Stimulated activated CD4-positive, alpha-beta T cell treated with anti-CD3 and anti-CD28 coated beads, TNF-alpha, amount 100 ng/mL, for 48 hours (primary cell): ENCODE measurements at regions not wholly inside any gene's neighbourhood (a gene's known extent, or its start where the extent isn't known, plus 50 kb on each side); places are given as distances from the start of the nearest gene placed in this dataset.

Source experiments
- DNase-seq, 3 donors: peaks; one replicate each; pipeline ENCODE4 v3.0.0-alpha.2; 2020; ENCODE audit warnings: low read depth in 3 of 3

DNA sequence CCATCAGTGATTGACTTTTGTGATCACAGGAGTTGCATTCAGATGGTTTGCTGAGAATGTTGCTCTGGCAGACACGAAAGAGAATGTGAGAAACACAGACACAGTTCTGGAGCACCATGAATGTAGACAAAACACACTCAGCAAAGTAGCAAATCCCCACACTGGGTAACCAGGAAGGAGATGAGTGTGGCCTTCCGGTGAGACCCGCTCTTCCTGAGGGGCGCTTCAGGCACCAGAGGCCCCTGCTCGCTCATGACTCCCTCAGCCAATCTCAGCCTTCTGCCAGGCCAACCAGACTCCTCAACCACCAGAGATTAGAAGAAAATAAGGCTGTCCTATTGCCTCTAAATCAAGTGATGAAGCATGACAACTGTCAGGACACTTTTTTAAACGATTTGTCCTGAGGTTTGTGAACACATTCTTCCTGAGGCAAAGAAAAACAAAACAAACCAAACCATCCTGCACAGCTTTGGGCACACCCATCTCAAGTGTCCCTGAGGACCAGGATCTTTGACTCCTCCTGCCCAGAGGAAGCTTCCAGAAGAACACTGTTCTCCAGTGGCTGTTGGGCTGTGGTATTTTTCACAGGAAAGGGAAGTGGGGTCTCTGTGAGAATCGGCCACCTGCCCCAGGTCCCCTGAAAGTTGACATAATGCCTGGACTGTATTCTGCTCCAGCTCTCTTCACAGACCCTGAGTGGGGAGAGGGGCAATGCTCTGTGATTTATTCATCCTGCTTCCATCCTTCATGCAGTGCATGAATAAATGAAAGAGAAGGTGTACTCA is 152.8 kb downstream of the BCL11A start:
- no peak for DNase-seq

DNA sequence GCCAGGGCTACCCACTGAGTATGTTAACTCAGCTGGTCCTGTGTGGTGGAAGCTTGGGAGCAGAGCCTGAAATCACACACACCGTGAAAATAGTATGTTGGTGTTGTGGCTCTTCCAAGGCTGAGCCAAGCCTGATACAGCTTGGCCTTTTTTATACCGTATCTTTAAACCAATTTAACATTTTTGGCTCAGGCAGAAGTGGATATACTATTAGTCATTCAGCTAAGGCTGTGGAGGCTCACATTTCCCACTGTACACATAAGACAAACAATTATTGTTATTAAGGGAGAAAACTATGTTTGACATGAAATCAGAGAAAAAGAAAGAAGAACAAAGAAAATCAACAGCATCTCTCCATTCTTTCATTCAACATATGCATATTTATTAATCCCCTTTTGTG is 159.0 kb downstream of the BCL11A start:
- no peak for DNase-seq

DNA sequence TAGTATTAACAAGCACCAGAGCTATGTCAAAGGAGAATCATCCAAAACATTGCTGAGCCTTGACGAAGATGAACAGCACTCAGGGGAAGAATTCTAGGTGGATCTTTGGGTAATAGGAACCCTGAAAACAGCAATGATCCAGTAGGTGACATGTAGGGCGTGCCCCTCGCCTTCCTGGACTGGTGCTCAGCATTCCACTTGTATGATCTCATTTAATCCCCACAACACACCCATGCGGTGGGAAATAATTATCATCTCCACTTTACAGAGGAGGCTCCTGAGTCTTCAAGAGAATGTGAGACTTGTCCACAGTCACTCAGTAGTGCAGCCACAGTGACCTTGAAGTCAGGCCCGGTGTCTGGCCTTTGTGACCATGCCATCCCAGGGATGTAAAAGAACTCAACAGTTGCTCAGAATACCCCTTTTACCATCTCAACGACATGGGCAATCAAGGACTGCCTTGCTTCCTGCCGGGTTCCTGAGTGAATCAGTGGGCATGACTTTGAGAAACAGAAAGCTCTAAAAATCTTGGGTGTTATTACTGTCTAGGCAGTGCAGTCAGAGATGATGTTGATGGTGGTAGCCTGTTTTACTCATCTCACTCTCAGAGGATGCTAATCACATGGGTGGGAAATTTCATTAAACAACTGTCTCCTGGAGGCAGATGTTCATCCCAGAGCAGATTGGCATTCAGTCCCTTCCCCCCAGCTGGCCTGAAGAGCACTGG is 161.6 kb downstream of the BCL11A start:
- DNase-seq, result no peak

DNA sequence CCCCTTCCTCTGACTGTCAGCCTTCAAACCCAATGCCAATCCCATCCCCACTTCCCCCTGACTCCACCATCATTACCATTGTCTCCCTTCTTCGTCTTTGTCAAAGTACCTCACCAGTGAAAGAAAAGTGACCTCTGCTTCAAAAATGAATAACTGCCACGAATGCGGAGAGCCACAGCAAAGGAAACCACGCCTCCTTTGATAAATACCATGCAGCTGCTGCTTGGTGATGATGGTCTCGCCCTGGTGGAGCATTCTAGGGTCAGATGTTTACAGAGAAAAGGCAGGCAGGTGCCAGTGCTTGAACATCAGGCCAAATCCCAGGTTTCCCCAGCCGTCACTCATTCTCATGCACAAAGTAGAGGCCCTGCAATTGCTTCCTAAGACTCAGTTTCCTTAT is 162.2 kb downstream of the BCL11A start:
- DNase-seq, result no peak

DNA sequence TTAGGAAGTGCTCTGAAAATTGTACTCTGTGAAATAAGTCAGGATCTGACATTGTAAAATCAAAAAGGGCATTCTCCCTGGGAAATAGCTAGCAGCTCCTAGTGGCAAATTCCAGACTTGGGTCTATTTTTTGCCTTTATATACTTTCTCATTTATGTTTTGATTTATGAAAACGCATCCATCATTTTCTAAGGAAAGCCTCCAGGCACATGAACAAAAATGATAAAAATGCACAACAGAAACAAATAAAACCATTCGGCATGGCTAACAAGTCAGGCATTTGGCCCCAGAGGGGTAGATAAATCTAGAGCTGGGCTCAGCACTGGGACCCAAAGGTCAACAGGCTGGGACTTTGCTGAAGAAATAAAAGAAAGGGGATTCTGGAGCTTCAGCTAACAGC is 167.0 kb downstream of the BCL11A start:
- DNase-seq, result no peak

DNA sequence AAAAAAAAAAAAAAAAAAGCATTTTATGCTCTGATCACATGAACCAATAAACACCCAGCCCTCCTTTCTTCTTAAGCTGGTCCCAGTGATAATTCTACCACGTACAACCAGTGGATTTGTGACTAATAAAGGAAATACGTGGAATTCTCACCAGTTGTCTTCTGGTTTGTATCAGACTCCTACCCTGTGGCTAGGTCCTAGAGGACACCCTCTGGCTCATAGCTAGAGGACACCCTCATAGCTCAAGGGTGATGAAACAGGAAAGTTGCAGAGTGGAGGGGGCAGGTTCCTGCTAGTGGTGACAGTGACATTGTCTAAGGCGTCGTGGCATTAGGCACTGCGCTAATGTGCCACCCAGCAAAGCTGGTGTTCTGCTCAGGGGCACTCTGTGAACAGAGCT is 167.8 kb downstream of the BCL11A start:
- no peak for DNase-seq

DNA sequence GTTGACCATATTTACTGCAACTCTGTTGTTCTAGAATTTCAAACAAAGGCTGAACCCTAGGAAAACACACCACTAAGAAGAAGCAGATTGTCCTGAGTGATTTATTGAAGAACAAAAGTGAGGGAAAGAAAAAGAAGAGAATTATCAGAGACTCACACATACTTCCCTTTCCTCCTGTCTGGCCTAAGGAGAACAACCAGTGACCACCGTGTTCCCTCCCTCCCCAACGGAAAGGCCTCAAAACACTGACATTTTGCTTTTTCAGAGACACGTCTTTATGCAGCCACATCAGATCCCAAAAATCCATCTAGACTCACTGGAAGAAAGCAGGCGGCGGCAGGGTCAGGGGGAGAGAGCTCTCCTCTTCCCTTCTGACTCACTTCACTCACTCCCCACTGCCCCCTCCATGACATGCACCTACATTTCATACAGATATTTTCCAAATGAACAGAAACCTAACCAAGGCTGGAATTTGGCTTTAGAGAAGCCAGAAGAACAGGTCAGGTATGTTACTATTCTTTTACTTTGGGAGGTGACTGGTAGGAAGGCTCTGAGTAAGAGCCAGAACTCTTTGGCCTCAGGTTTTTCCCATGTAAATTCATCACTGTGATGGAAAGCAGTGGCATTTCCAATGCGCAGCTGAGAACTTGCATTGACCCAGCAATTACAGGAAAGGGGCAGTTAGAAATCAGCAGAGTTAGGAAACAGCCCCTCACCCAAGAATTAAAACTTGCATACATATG is 169.9 kb downstream of the BCL11A start:
- no peak for DNase-seq

DNA sequence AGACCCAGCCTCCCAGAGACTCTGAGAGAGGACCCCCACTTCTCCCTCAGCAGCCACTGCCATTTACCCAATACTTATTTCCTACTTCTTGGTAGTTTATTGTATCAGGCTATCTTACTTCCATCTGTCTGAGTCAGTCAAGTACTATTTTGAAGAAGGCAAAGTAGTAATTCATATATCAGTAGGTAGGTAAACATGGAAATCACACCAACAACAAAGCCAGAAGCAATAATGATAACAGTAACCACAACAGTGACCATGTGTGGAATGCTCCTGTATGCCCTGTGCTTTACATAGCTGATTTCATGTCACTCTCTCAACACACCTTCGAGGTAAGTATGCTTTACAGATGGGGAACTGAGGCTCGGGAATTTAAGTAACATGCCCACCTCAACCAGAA is 173.0 kb downstream of the BCL11A start:
- DNase-seq, result no peak

DNA sequence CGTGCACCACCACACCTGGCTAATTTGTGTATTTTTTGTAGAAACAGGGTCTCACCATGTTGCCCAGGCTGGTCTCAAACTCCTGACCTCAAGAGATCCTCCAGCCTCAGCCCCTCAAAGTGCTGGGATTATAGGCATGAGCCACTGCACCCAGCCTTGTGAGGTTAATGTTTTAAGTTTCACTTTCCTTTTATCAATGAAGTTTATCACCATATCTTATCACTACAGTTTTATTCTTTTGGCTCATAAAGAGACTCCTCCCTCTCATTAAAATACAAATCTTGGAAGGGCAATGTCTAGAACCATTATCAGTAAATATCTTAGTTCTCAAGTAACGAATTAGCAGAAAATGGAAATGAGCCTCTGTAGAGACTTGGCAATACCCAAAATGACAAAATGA is 173.8 kb downstream of the BCL11A start:
- DNase-seq, result no peak

DNA sequence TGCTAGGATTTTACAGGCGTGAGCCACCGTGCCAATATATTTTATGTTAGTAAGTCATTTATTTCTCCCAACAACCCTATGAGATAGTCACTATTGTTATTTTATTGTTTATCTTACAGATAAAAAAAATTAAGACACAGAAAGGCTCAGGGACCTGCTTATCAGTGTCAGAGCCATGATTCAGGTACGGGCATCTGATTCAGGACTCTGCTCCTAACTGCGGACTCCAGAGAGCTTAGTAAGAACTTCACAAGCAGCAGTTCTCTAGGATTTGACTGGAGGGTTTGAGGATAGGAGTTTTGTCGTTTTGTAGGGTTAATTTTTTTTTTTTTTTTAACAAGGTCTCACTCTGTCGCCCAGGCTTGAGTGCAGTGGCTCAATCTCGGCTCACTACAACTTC is 174.2 kb downstream of the BCL11A start:
- no peak for DNase-seq

DNA sequence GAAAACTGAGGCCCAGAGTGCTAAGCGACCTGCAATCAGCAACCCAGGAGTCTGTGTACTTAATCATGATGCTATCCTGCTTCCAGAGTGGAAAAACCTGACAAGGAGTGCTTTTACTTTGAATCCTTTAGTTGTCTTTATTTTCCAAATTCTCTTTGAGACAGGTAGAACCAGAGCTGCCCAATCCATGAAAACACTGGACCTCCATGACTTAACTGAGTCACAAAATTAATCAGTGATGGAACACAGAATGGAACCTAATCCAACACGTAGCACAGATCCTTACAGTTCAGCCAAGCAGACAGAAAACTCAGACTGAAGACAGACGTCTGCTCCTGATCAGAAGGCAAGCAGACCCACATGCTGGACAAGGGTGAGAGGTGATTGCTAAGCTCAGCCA is 175.6 kb downstream of the BCL11A start:
- no peak for DNase-seq

DNA sequence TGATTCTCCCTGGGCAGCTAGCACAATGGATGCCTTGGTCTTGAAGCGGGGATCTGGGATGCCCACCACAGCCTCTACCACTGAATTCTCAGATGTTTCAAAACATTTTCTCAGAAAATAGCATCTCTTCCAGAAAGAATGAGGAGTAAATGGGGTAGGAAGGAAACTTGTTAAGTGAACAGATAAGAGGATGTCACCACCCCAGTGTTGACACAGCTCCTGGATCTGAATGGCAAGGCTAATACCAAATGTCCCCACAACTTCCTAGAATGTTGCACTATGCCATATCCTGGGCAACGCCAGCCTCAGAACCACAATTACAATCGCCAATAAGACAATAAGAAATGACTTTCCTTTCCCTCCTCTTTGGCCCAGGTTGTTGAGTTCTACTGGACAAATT is 177.2 kb downstream of the BCL11A start:
- DNase-seq, result no peak

DNA sequence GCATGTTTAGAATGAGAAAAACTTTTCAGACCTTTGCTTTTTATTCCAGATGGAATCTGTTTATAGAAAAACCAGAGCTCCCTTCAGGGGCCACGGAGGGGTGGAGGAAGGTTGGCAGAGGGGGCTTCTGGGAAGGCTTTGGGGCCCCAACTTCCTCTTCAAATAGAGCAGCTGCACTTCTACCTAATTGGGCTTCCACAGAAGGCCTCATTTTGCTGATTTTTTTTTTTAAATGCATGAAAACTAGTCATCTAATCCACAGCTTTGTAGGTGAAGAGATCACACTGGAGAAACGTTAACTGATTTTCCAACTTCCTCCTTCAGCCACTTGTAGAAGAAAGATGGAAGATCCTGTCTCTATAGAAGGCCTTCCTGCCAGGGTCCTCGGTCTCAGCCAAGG is 181.8 kb downstream of the BCL11A start:
- DNase-seq, result no peak

DNA sequence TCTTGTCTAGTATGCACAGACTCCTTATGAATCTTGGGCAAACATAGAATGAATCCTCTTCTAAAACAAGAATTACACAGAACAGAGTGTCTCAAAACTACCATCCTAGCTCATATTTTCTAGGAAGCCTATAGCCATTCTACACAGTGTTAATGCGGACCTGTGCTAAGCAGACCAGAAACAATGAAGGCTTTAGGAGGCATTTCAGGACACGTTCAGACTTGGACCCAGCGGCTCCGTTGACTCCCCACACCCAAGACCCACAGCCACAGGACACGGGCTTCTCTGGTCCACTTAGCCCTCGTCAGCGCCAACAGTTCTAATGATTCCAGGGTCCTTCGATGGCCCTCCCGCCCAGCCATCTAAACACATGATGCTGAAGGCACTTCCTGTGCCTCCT is 182.2 kb downstream of the BCL11A start:
- no peak for DNase-seq

DNA sequence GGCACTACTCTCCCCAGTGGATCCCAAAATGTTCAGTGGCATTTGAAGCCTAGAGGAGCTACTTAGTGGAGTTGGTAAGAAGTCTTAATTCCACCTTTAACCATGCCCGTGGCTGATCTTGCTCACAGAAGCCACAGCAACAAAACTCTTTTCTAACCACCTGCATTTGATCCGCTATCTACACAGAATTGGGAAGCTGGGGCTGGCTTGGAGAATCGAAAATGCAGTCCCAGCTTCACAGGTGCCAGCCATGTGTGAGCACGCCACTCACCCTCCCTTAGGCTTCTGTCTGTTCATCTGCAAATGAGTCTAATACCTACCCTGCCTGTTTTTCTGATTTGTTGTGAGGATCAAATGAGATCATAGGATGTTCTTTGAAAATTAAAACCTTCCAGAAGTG is 182.6 kb downstream of the BCL11A start:
- no peak for DNase-seq

DNA sequence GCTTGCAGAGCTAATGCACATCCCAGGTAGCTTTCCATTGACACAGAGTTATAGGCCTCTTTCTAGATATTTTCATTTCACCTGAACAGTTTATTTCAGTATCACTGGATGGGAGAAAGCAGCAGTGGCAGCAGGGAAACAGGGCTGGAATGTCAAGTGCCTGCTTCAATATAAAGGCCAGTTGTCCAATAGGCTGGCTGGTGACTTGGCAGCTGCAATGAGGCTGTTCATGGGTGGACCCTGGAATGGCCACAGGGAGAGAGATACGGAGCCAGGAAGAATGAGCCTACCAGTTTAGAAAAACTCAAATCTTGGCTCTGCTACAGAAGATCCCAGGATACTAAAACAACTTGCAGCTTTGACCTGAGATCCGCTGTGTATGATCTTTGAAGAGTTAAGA is 185.0 kb downstream of the BCL11A start:
- DNase-seq, result no peak

DNA sequence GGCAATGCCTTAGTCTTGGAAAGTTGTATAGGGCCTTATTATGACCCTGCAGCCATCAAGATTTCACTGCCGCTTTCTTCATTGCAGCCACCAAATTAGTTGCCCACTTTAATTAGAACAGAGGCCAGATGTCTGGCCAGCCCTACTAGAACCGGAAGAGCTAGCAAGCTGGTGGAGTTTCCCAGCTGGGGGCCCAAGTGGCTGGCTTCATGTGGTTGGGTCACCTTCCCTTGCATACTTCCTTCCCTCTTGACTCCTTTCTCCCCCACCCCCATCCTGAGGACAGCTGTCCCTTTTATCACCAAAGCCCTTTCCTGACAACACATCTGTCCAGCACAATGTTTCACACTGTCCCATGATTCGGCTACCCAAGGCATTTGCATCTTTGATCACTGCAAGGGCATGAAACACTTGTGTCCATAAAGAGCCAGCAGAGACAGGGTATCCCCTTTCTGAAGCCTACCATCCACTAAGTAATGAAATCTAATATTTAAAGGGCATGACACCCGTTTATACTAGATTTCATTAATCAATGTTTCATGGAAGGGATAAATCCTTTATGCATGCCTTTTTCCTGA is 187.2 kb downstream of the BCL11A start:
- no peak for DNase-seq

DNA sequence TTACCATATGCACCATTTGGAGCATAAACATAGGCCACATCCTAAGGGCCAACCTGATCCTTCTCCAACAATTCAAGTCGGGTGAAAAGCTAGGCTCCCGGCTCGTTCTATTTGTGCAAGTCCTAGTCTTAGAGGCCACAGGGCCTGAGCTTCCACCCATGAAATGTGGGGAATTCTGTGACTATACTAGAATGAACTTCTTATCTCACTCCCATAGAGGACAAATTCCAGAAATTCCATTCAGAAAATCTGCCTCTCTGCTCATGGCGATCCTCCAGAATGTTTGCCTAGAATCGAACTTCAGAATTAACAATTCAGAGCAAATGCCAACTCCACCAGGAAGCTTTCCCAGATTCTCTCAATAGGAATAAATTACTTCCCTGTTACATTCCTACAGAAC is 187.9 kb downstream of the BCL11A start:
- no peak for DNase-seq

DNA sequence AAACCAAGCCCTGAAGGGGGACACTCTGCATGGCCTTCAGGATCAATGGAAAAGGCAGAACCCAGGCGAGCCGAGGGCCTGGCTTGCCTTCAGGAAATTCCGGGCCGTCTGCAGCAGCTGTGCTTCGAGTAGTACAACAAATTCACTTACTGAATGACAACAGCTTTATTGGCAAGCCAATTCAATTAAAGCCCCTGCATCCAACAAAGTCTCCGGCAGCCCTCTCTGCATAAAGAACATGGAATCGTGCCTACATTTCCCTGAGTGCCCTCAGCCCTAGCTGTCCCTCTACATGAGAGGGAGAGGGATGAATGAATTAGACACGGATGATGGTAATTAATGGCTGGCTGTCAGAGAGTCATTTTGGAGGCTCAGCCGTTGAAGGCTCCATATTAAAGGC is 189.0 kb downstream of the BCL11A start:
- no peak for DNase-seq

DNA sequence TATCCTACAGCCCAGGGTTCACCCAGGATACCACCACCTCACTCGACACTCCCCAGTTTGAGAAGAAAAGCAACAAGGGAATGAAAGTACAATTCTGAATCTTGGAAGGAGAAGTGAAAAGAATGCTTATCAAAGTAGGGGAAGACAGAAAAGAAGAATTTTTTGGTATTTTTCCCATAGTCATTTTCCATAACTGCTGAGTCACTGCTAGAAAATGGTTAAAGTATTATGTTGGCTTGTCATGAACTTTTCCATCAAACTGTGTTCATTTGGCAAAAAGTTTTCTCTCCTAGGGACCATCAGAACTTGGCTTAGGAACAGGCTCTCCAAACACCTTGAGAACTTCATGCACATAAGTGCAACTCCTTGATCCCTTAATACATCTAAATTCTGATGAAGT is 192.0 kb downstream of the BCL11A start:
- no peak for DNase-seq

DNA sequence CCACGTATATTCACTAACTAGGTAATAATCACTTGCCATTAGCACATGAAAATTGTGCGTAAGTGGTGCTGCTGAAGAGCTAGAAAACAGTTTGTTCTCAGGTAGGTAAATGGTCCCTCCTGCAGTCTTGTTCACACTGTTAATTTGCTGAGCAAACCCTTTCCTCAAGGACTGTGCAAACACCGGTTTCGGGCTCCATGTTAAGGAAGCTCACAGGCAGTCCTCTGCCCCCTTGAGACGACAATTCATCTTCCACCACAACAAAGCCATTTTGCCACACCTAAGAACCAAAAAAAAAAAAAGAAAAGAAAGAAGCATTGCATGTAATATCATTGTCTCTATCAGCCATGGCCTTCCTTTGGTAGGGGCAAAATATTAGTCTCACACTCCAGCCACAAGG is 193.9 kb downstream of the BCL11A start:
- DNase-seq, result no peak

DNA sequence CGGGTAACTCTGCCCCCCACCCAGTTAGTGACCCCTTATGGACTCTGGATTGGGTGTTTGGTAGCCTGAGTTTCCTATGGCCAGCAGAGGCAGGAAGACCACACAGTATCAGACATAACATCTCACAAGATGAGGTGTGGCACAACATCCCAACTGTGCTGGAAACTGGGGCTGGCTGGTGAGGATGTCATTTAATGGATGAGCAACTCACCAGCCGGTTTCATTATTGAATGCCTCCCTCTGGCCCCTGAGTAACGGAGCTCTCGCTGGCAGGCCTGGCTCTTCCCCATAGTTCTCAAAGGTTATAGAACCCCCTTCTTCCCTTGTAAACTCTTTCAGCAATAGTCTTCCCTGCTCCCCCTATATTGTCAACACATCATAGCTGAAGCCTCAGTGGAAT is 195.0 kb downstream of the BCL11A start:
- no peak for DNase-seq

DNA sequence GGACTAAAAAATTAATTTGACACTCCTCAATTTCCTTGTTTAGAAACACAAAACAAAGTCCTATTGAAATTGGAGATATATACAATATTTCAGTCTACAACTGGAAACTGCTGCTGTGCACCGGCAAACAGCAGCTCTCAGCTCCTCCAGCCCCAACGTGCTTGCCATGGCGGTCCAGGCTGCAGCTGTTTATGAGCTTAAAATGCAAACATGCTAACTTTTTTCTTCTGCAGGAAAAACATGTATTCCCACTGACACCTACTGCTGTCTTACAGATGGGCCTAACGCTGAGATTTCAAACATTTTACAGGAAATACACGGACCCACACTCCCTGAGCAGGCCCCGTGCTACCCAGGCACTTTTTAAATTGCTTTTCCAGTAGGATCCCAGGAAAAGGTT is 195.5 kb downstream of the BCL11A start:
- no peak for DNase-seq
